ENCODE measurements at regions not wholly inside any gene's neighbourhood (a gene's known extent, or its start where the extent isn't known, plus 50 kb on each side); places are given as distances from the start of the nearest gene placed in this dataset.

- CTCF ChIA-PET, result no interaction called here
- no peak overlapping the region for H3K4me3 ChIP-seq (ENCODE audit: low read depth in 2 of 2, low read length in 2 of 2)
- no peaks in the 10 kb centered on the region for H3K36me3 ChIP-seq (ENCODE audit: control insufficient read depth, insufficient read depth, low read length)
- intact Hi-C loops (cut with micrococcal nuclease; ENCODE audit: unreplicated experiment) (no loop called here), in situ Hi-C loops (cut with HindIII; ENCODE audit: low pct_unique_long_range_greater_than_20kb, low sequenced_read_pairs) (no loop called here)
- POLR2A ChIA-PET, result no interaction called here
- TF ChIP-seq CTCF (IDR thresholded peaks at IDR 0.05) (no peak), TCF7L2 (IDR thresholded peaks at IDR 0.05; ENCODE audit: low read depth, low read length) (no peak), SIN3A (IDR thresholded peaks at IDR 0.05; ENCODE audit: borderline replicate concordance, insufficient read depth, low read depth, low read length) (no peak), POLR2AphosphoS5 (IDR thresholded peaks at IDR 0.05; ENCODE audit: low read depth, low read length) (no peak), REST (IDR thresholded peaks at IDR 0.05; ENCODE audit: insufficient read depth in 1 of 2, low read depth in 2 of 2, low read length in 1 of 2) (no peak)
- no peaks in the 10 kb centered on the region for H3K4me1 ChIP-seq (ENCODE audit: control insufficient read depth, insufficient read depth, low read length)
- no peak overlapping the region for H3K27ac ChIP-seq (ENCODE audit: low read length)
- no peaks in the 10 kb centered on the region for H3K27me3 ChIP-seq (ENCODE audit: control insufficient read depth, insufficient read depth, low read length)
- DNase-seq (ENCODE audit: low read depth, low spot score) (no peak), ATAC-seq (no peak)
- H3K9me3 ChIP-seq (ENCODE audit: control insufficient read depth, insufficient read depth, low read depth, low read length), result no peaks in the 10 kb centered on the region
- BruUV-seq (replicated peaks), result no TSS peak
Measured at GRCh38 chr3:43817064-43817463, 126.3 kb downstream of the ABHD5 start.

GRCh38 chr3:43817825-43818224, 127.1 kb downstream of the ABHD5 start:
- intact Hi-C loops (cut with micrococcal nuclease; ENCODE audit: unreplicated experiment), result no loop called here

More at GRCh38 chr3:43817825-43818224, 127.1 kb downstream of the ABHD5 start:
- POLR2A ChIA-PET, result no interaction called here
- ATAC-seq (no peak), DNase-seq (ENCODE audit: low read depth, low spot score) (no peak)
- H3K27ac ChIP-seq (ENCODE audit: low read length), result no peak overlapping the region
- in situ Hi-C loops (cut with HindIII; ENCODE audit: low pct_unique_long_range_greater_than_20kb, low sequenced_read_pairs), result no loop called here
- H3K4me3 ChIP-seq (ENCODE audit: low read depth in 2 of 2, low read length in 2 of 2), result no peak overlapping the region
- no peaks in the 10 kb centered on the region for H3K4me1 ChIP-seq (ENCODE audit: control insufficient read depth, insufficient read depth, low read length)
- no TSS peak for BruUV-seq (replicated peaks)
- CTCF ChIA-PET, result no interaction called here
- H3K9me3 ChIP-seq (ENCODE audit: control insufficient read depth, insufficient read depth, low read depth, low read length), result no peaks in the 10 kb centered on the region
- H3K36me3 ChIP-seq (ENCODE audit: control insufficient read depth, insufficient read depth, low read length), result no peaks in the 10 kb centered on the region
- TF ChIP-seq SIN3A (IDR thresholded peaks at IDR 0.05; ENCODE audit: borderline replicate concordance, insufficient read depth, low read depth, low read length) (no peak), REST (IDR thresholded peaks at IDR 0.05; ENCODE audit: insufficient read depth in 1 of 2, low read depth in 2 of 2, low read length in 1 of 2) (no peak), CTCF (IDR thresholded peaks at IDR 0.05) (no peak)
- H3K27me3 ChIP-seq (ENCODE audit: control insufficient read depth, insufficient read depth, low read length), result no peaks in the 10 kb centered on the region; the same call in 1 of the 2 replicates

All from Panc1 (cell line).